ENCODE measurements at regions not wholly inside any gene's neighbourhood (a gene's known extent, or its start where the extent isn't known, plus 50 kb on each side); places are given as distances from the start of the nearest gene placed in this dataset.

- no peak for DNase-seq (ENCODE audit: low read depth)
- no peak overlapping the region for H3K4me3 ChIP-seq (ENCODE audit: low read depth, low read length)
- TF ChIP-seq, protein P1, sequence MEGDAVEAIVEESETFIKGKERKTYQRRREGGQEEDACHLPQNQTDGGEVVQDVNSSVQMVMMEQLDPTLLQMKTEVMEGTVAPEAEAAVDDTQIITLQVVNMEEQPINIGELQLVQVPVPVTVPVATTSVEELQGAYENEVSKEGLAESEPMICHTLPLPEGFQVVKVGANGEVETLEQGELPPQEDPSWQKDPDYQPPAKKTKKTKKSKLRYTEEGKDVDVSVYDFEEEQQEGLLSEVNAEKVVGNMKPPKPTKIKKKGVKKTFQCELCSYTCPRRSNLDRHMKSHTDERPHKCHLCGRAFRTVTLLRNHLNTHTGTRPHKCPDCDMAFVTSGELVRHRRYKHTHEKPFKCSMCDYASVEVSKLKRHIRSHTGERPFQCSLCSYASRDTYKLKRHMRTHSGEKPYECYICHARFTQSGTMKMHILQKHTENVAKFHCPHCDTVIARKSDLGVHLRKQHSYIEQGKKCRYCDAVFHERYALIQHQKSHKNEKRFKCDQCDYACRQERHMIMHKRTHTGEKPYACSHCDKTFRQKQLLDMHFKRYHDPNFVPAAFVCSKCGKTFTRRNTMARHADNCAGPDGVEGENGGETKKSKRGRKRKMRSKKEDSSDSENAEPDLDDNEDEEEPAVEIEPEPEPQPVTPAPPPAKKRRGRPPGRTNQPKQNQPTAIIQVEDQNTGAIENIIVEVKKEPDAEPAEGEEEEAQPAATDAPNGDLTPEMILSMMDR (IDR thresholded peaks at IDR 0.05; ENCODE audit: insufficient read depth, low read depth, low read length): no peak
Observed at GRCh38 chr10:52903397-52903938, 130.9 kb upstream of the MBL2 start.

DNA sequence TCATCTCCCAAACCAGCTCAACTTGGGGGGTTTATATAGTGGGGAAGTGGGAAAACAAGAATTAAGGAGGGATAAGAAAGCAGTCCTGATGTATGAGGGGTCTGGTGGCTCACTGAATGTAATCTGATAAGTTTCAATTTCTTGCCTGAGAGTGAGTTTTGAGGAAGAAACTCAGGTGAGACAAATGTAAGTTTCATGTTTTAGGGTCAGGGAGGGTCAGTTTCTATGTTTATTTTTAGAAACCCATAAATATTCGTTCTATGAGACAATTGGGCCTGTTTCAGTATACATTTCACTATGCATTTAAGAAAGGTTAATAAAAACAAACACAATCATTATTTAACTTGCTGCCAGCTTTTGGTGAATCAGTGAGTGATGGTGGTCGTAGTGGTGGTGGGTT, 128.0 kb upstream of the MBL2 start:
- TF ChIP-seq, protein P1 (IDR thresholded peaks at IDR 0.05; ENCODE audit: insufficient read depth, low read depth, low read length): no peak
- no peak overlapping the region for H3K4me3 ChIP-seq (ENCODE audit: low read depth, low read length)
- DNase-seq (ENCODE audit: low read depth): no peak

DNA sequence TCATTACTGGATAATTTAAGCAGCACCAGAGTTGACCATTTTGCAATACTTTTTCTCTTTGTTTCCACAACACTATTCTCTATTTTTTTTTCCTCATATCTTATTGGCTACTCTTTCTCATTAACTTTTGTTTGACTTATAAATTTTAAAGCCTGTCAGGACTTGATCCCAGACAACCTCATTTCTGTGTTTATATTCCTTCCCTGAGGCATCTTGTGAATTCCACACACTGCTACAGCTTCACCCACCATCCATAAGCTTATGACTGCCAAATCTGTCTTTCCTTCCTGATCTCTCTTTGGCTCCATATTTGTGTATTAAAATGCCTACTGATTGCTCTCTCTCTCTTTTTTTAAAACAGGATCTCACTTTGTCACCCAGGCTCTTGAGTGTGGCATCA, 124.6 kb upstream of the MBL2 start:
- TF ChIP-seq, protein P1 (IDR thresholded peaks at IDR 0.05; ENCODE audit: insufficient read depth, low read depth, low read length): no peak
- no peak overlapping the region for H3K4me3 ChIP-seq (ENCODE audit: low read depth, low read length)
- DNase-seq (ENCODE audit: low read depth): no peak

- H3K4me3 ChIP-seq (ENCODE audit: low read depth, low read length): no peak overlapping the region
- TF ChIP-seq, protein P1 (IDR thresholded peaks at IDR 0.05; ENCODE audit: insufficient read depth, low read depth, low read length): no peak
- no peak for DNase-seq (ENCODE audit: low read depth)
Observed at GRCh38 chr10:52895059-52895458, 122.5 kb upstream of the MBL2 start.

DNA sequence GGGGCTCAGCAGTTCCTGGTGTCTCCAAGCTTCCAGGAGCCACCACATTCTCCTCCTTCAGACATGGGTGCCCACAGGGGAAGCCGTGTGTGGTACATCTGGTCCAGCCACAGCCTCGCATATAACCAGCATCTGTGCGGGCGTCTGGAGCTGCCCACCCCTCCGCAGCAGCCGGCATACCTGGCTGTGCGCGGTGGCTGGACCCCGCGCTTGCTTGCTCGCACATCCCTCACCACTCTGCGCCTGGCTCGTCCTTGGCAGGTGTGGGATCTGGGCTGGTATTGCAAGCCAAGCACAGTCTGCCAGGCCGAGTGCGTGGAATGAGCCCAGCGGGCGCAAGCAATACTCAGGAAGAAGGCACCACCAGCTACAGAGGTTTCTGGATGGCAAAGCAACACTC, 117.7 kb upstream of the MBL2 start:
- DNase-seq (ENCODE audit: low read depth): no peak
- TF ChIP-seq, protein P1 (IDR thresholded peaks at IDR 0.05; ENCODE audit: insufficient read depth, low read depth, low read length): no peak
- H3K4me3 ChIP-seq (ENCODE audit: low read depth, low read length): no peak overlapping the region

DNA sequence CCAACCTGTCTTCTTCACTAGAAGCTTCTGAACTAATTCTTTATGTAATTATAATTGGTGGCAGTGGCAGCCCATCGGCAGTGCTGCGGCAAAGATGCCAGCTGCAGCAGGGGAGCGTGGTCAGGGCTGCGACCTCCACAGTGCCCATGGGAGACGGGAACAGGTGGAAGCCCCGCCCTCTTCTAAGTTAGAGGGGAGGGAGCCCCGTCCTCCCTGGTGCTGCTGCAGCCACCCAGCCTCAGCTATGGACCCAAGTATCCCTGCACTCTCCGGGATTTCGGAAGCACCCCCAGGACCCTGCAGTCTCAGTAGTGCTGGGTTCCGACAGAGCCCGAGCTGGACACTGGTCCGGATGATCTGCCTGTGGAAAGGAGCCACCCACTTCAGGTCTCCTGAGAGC, 117.0 kb upstream of the MBL2 start:
- TF ChIP-seq, protein P1 (IDR thresholded peaks at IDR 0.05; ENCODE audit: insufficient read depth, low read depth, low read length): no peak

More for the DNA sequence above, 117.0 kb upstream of the MBL2 start:
- DNase-seq (ENCODE audit: low read depth): no peak
- no peak overlapping the region for H3K4me3 ChIP-seq (ENCODE audit: low read depth, low read length)
